Parathyroid adenoma (tissue), 2 donors: ENCODE measurements at regions not wholly inside any gene's neighbourhood (a gene's known extent, or its start where the extent isn't known, plus 50 kb on each side); places are given as distances from the start of the nearest gene placed in this dataset.

ENCODE experiments used
- H2AFZ ChIP-seq: fragments of 300-600 bp; sonication (generic); one replicate; pipeline ENCODE4 v1.7.0; 2017; ENCODE audit warnings: antibody characterized with exemption, mild to moderate bottlenecking
- H3K27ac ChIP-seq: fragments of 300-600 bp; sonication (generic); one replicate; pipeline ENCODE4 v1.7.0; 2017
- H3K27me3 ChIP-seq: fragments of 300-600 bp; sonication (generic); one replicate; pipeline ENCODE4 v1.7.0; 2017; ENCODE audit warnings: low read length; ENCODE audit not compliant: control insufficient read depth, insufficient read depth
- H3K36me3 ChIP-seq: fragments of 300-600 bp; sonication (generic); one replicate; pipeline ENCODE4 v1.7.0; 2017; ENCODE audit warnings: low read length; ENCODE audit not compliant: control insufficient read depth, insufficient read depth
- H3K4me1 ChIP-seq: fragments of 300-600 bp; sonication (generic); one replicate; pipeline ENCODE4 v1.7.0; 2017; ENCODE audit warnings: control low read depth
- H3K4me2 ChIP-seq: fragments of 300-600 bp; sonication (generic); one replicate; pipeline ENCODE4 v1.7.0; 2017; ENCODE audit warnings: low read length
- H3K4me3 ChIP-seq: fragments of 300-600 bp; sonication (generic); one replicate; pipeline ENCODE4 v1.7.0; 2017; ENCODE audit warnings: low read depth, low read length
- H3K79me2 ChIP-seq: fragments of 300-600 bp; sonication (generic); one replicate; pipeline ENCODE4 v1.7.0; 2017; ENCODE audit warnings: control low read depth
- H3K9ac ChIP-seq: fragments of 300-600 bp; sonication (generic); one replicate; pipeline ENCODE4 v1.7.0; 2017; ENCODE audit warnings: mild to moderate bottlenecking
- H3K9me3 ChIP-seq: fragments of 300-600 bp; sonication (generic); one replicate; pipeline ENCODE4 v1.7.0; 2017; ENCODE audit warnings: low read length; ENCODE audit not compliant: control insufficient read depth
- CTCF ChIP-seq: fragments of 300-600 bp; sonication (generic); IDR thresholded peaks from one replicate; pipeline ENCODE4 v1.7.0; 2017; ENCODE audit warnings: antibody characterized with exemption, mild to moderate bottlenecking
- donor health status: primary hyperparathyroidism.

- H3K4me2 ChIP-seq: no peak overlapping the region
- TF ChIP-seq CTCF: no peak
- H3K4me1 ChIP-seq: no peaks in the 10 kb centered on the region
- H3K27ac ChIP-seq: no peak overlapping the region
- H3K27me3 ChIP-seq: no peaks in the 10 kb centered on the region
- no peaks in the 10 kb centered on the region for H3K36me3 ChIP-seq
- H3K9me3 ChIP-seq: no peaks in the 10 kb centered on the region
- H3K9ac ChIP-seq: no peak overlapping the region
- H2AFZ ChIP-seq: no peak overlapping the region
- H3K4me3 ChIP-seq: no peak overlapping the region
- H3K79me2 ChIP-seq: no peaks in the 10 kb centered on the region
These were observed 1437.6 kb downstream of the UQCRFS1 start for GRCh38 chr19:27775395-27775794.

- Histone ChIP-seq H3K4me3 (no peak overlapping the region), H3K9ac (no peak overlapping the region), H2AFZ (no peak overlapping the region), H3K27me3 (no peaks in the 10 kb centered on the region), H3K4me1 (no peaks in the 10 kb centered on the region), H3K27ac (no peak overlapping the region), H3K79me2 (no peaks in the 10 kb centered on the region), H3K36me3 (no peaks in the 10 kb centered on the region), H3K9me3 (no peaks in the 10 kb centered on the region), H3K4me2 (no peak overlapping the region)
- no peak for TF ChIP-seq CTCF
These were observed 1438.1 kb downstream of the UQCRFS1 start for GRCh38 chr19:27774827-27775226.

GRCh38 chr19:27774337-27774736, 1438.6 kb downstream of the UQCRFS1 start:
- no peak overlapping the region for H3K27ac ChIP-seq
- H3K4me2 ChIP-seq: no peak overlapping the region
- H3K79me2 ChIP-seq: no peaks in the 10 kb centered on the region
- no peaks in the 10 kb centered on the region for H3K36me3 ChIP-seq
- no peak overlapping the region for H2AFZ ChIP-seq
- no peaks in the 10 kb centered on the region for H3K27me3 ChIP-seq
- no peaks in the 10 kb centered on the region for H3K9me3 ChIP-seq
- TF ChIP-seq CTCF: no peak
- H3K4me3 ChIP-seq: no peak overlapping the region
- no peak overlapping the region for H3K9ac ChIP-seq
- no peaks in the 10 kb centered on the region for H3K4me1 ChIP-seq

- H3K9ac ChIP-seq: no peak overlapping the region
- no peak overlapping the region for H2AFZ ChIP-seq
- H3K9me3 ChIP-seq: no peaks in the 10 kb centered on the region
- H3K27ac ChIP-seq: no peak overlapping the region
- H3K36me3 ChIP-seq: no peaks in the 10 kb centered on the region
- H3K27me3 ChIP-seq: no peaks in the 10 kb centered on the region
- H3K4me2 ChIP-seq: no peak overlapping the region
- TF ChIP-seq CTCF: no peak
- H3K4me3 ChIP-seq: no peak overlapping the region
- H3K4me1 ChIP-seq: no peaks in the 10 kb centered on the region
- H3K79me2 ChIP-seq: no peaks in the 10 kb centered on the region
These were observed 1439.4 kb downstream of the UQCRFS1 start for GRCh38 chr19:27773318-27774094.

- H2AFZ ChIP-seq: no peak overlapping the region
- no peaks in the 10 kb centered on the region for H3K79me2 ChIP-seq
- no peak overlapping the region for H3K9ac ChIP-seq
- H3K9me3 ChIP-seq: no peaks in the 10 kb centered on the region
- no peak overlapping the region for H3K27ac ChIP-seq
- H3K27me3 ChIP-seq: no peaks in the 10 kb centered on the region
- H3K36me3 ChIP-seq: no peaks in the 10 kb centered on the region
- no peak for TF ChIP-seq CTCF
- no peak overlapping the region for H3K4me3 ChIP-seq
- no peaks in the 10 kb centered on the region for H3K4me1 ChIP-seq
- H3K4me2 ChIP-seq: no peak overlapping the region
These were observed 1440.9 kb downstream of the UQCRFS1 start for GRCh38 chr19:27772059-27772458.
